SH-SY5Y (cell line): ENCODE measurements at regions not wholly inside any gene's neighbourhood (a gene's known extent, or its start where the extent isn't known, plus 50 kb on each side); places are given as distances from the start of the nearest gene placed in this dataset.

ENCODE experiments used
- GATA2 ChIP-seq: IDR thresholded peaks from 2 replicates; pipeline ENCODE4 v1.6.1; 2011; ENCODE audit warnings: mild to moderate bottlenecking, low read depth, low read length
- GATA3 ChIP-seq: IDR thresholded peaks from 2 replicates; pipeline ENCODE4 v1.6.1; 2011; ENCODE audit warnings: low read depth, mild to moderate bottlenecking, low read length, moderate library complexity

GRCh38 chr10:132131581-132132420 is 54.9 kb upstream of the DPYSL4 start:
- no peak for TF ChIP-seq GATA2
- TF ChIP-seq GATA3: no peak

- TF ChIP-seq GATA2 (no peak), GATA3 (no peak)
Observed at GRCh38 chr10:132132421-132132841, 54.3 kb upstream of the DPYSL4 start.

GRCh38 chr10:132133005-132133404 is 53.7 kb upstream of the DPYSL4 start:
- TF ChIP-seq GATA2: peak; percentile 91
- TF ChIP-seq GATA3: no peak

GRCh38 chr10:132133449-132134240 is 53.1 kb upstream of the DPYSL4 start:
- no peak for TF ChIP-seq GATA3
- no peak for TF ChIP-seq GATA2

GRCh38 chr10:132134241-132135052 is 52.3 kb upstream of the DPYSL4 start:
- TF ChIP-seq GATA3: no peak
- TF ChIP-seq GATA2: no peak

- no peak for TF ChIP-seq GATA3
- TF ChIP-seq GATA2: no peak
Observed at GRCh38 chr10:132135053-132135872, 51.5 kb upstream of the DPYSL4 start.

- TF ChIP-seq GATA2: no peak
- no peak for TF ChIP-seq GATA3
Observed at GRCh38 chr10:132136097-132136521, 50.6 kb upstream of the DPYSL4 start.

- no peak for TF ChIP-seq GATA2
Observed at GRCh38 chr10:132136689-132137088, 50.1 kb upstream of the DPYSL4 start.
